ENCODE measurements at regions not wholly inside any gene's neighbourhood (a gene's known extent, or its start where the extent isn't known, plus 50 kb on each side); places are given as distances from the start of the nearest gene placed in this dataset.

DNA sequence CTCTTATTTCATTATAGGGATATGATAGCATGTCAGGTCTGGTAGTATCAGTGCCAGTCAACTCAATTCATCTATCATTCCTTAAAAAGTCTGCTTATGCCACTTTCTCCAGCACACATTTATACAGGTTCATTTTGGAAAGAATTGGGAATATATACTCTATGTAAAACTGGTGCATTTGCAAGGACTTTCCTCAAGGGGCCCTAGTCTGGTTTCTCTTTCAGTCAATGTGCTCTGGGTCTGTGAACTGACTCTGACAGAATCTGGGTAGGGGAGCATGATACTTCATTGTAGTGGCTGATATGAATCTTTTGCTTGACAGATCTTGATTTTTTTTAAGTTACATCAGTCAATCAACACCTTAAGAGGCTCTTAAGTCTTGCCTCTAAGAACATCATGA is 313.9 kb downstream of the HTR1A start:
- TF ChIP-seq CTCF (IDR thresholded peaks at IDR 0.05) (no peak), POLR2A (IDR thresholded peaks at IDR 0.05) (no peak)
